ENCODE measurements at regions not wholly inside any gene's neighbourhood (a gene's known extent, or its start where the extent isn't known, plus 50 kb on each side); places are given as distances from the start of the nearest gene placed in this dataset.

- no peak for DNase-seq
- no peak overlapping the region for H2AFZ ChIP-seq (ENCODE audit: low read length)
- no peaks in the 10 kb centered on the region for H3K4me1 ChIP-seq (ENCODE audit: low read length)
- TF ChIP-seq EZH2 (optimal IDR thresholded peaks at IDR 0.05; ENCODE audit: low read depth, low read length) (no peak), CTCF (IDR thresholded peaks at IDR 0.05; ENCODE audit: low read length) (no peak), EZH2phosphoT487 (IDR thresholded peaks at IDR 0.05; ENCODE audit: low read length) (no peak)
- H3K4me2 ChIP-seq (ENCODE audit: low read depth, low read length), result no peak overlapping the region
- no peaks in the 10 kb centered on the region for H4K20me1 ChIP-seq (ENCODE audit: insufficient read depth, low read length)
- H3K9me2 ChIP-seq (replicated peaks; ENCODE audit: insufficient read depth, low read length), result no peaks in the 10 kb centered on the region
- H3K9me3 ChIP-seq (replicated peaks; ENCODE audit: insufficient read depth, low read length), result no peaks in the 10 kb centered on the region
- H3K27me3 ChIP-seq (replicated peaks; ENCODE audit: insufficient read depth, low read length), result no peaks in the 10 kb centered on the region
- H3K27ac ChIP-seq (ENCODE audit: low read length), result no peak overlapping the region
- H3K9ac ChIP-seq (ENCODE audit: low read length), result no peak overlapping the region
- H3F3A ChIP-seq (ENCODE audit: insufficient read depth, low read length), result no peaks in the 10 kb centered on the region
- H3K36me3 ChIP-seq (replicated peaks; ENCODE audit: insufficient read depth, low read length), result no peaks in the 10 kb centered on the region
- no peak overlapping the region for H3K4me3 ChIP-seq (ENCODE audit: low read length)
- no peaks in the 10 kb centered on the region for H3K79me2 ChIP-seq (ENCODE audit: low read length)
These were observed 1420.1 kb upstream of the ACO1 start for GRCh38 chr9:30964332-30964731.

- DNase-seq, result no peak
- Histone ChIP-seq H3K27ac (ENCODE audit: low read length) (no peak overlapping the region), H3F3A (ENCODE audit: insufficient read depth, low read length) (no peaks in the 10 kb centered on the region), H3K36me3 (replicated peaks; ENCODE audit: insufficient read depth, low read length) (no peaks in the 10 kb centered on the region), H3K9me3 (replicated peaks; ENCODE audit: insufficient read depth, low read length) (no peaks in the 10 kb centered on the region), H3K4me3 (ENCODE audit: low read length) (no peak overlapping the region), H3K4me1 (ENCODE audit: low read length) (no peaks in the 10 kb centered on the region), H3K9me2 (replicated peaks; ENCODE audit: insufficient read depth, low read length) (no peaks in the 10 kb centered on the region), H4K20me1 (ENCODE audit: insufficient read depth, low read length) (no peaks in the 10 kb centered on the region), H3K27me3 (replicated peaks; ENCODE audit: insufficient read depth, low read length) (no peaks in the 10 kb centered on the region), H3K9ac (ENCODE audit: low read length) (no peak overlapping the region), H2AFZ (ENCODE audit: low read length) (no peak overlapping the region), H3K4me2 (ENCODE audit: low read depth, low read length) (no peak overlapping the region), H3K79me2 (ENCODE audit: low read length) (no peaks in the 10 kb centered on the region)
- TF ChIP-seq EZH2phosphoT487 (IDR thresholded peaks at IDR 0.05; ENCODE audit: low read length) (no peak), CTCF (IDR thresholded peaks at IDR 0.05; ENCODE audit: low read length) (no peak), EZH2 (optimal IDR thresholded peaks at IDR 0.05; ENCODE audit: low read depth, low read length) (no peak)
These were observed 1417.0 kb upstream of the ACO1 start for GRCh38 chr9:30967476-30967875.

GRCh38 chr9:30970186-30970585 lies 1414.3 kb upstream of the ACO1 start:
- H3K9me3 ChIP-seq (replicated peaks; ENCODE audit: insufficient read depth, low read length), result no peaks in the 10 kb centered on the region
- H3K27me3 ChIP-seq (replicated peaks; ENCODE audit: insufficient read depth, low read length), result no peaks in the 10 kb centered on the region
- no peaks in the 10 kb centered on the region for H3F3A ChIP-seq (ENCODE audit: insufficient read depth, low read length)
- H2AFZ ChIP-seq (ENCODE audit: low read length), result no peak overlapping the region
- TF ChIP-seq EZH2 (optimal IDR thresholded peaks at IDR 0.05; ENCODE audit: low read depth, low read length) (no peak), CTCF (IDR thresholded peaks at IDR 0.05; ENCODE audit: low read length) (no peak), EZH2phosphoT487 (IDR thresholded peaks at IDR 0.05; ENCODE audit: low read length) (no peak)
- H3K36me3 ChIP-seq (replicated peaks; ENCODE audit: insufficient read depth, low read length), result no peaks in the 10 kb centered on the region
- H4K20me1 ChIP-seq (ENCODE audit: insufficient read depth, low read length), result no peaks in the 10 kb centered on the region
- no peak overlapping the region for H3K4me3 ChIP-seq (ENCODE audit: low read length)
- no peak overlapping the region for H3K4me2 ChIP-seq (ENCODE audit: low read depth, low read length)
- H3K79me2 ChIP-seq (ENCODE audit: low read length), result no peaks in the 10 kb centered on the region
- DNase-seq, result no peak
- no peaks in the 10 kb centered on the region for H3K9me2 ChIP-seq (replicated peaks; ENCODE audit: insufficient read depth, low read length)
- H3K27ac ChIP-seq (ENCODE audit: low read length), result no peak overlapping the region
- H3K4me1 ChIP-seq (ENCODE audit: low read length), result no peaks in the 10 kb centered on the region
- H3K9ac ChIP-seq (ENCODE audit: low read length), result no peak overlapping the region
